Liver (tissue), 8 donors: ENCODE measurements at regions not wholly inside any gene's neighbourhood (a gene's known extent, or its start where the extent isn't known, plus 50 kb on each side); places are given as distances from the start of the nearest gene placed in this dataset.

ENCODE experiments used
- DNase-seq: peaks from one replicate; pipeline ENCODE4 v3.0.0-alpha.2; 2017; ENCODE audit warnings: low spot score
- H3K27ac ChIP-seq, 2 donors: one replicate each; pipeline ENCODE4 v1.7.0; 2013; ENCODE audit warnings: inconsistent platforms in 2 of 2, low read length in 2 of 2, control low read depth in 1 of 2, low read depth in 1 of 2, mild to moderate bottlenecking in 1 of 2
- H3K27me3 ChIP-seq, 4 donors: one replicate each; pipeline versions ENCODE4 v1.6.1 to v1.7.0; 2013; ENCODE audit warnings: low read length in 3 of 4, inconsistent platforms in 1 of 4, mild to moderate bottlenecking in 1 of 4, moderate library complexity in 1 of 4; ENCODE audit not compliant: control insufficient read depth in 4 of 4, insufficient read depth in 4 of 4
- H3K36me3 ChIP-seq, 4 donors: one replicate each; pipeline versions ENCODE4 v1.6.1 to v1.7.0; 2013; ENCODE audit warnings: low read length in 3 of 4, mild to moderate bottlenecking in 3 of 4, low read depth in 1 of 4, moderate library complexity in 1 of 4; ENCODE audit not compliant: control insufficient read depth in 4 of 4, insufficient read depth in 3 of 4
- H3K4me1 ChIP-seq, 4 donors: one replicate each; pipeline versions ENCODE4 v1.6.1 to v1.7.0; 2013; ENCODE audit warnings: low read length in 3 of 4, mild to moderate bottlenecking in 3 of 4, moderate library complexity in 1 of 4; ENCODE audit not compliant: control insufficient read depth in 4 of 4, insufficient read depth in 4 of 4
- H3K4me3 ChIP-seq, 3 donors: one replicate each; pipeline versions ENCODE4 v1.6.1 to v1.7.0; 2013; ENCODE audit warnings: low read length in 3 of 3, control low read depth in 1 of 3, low read depth in 1 of 3, mild to moderate bottlenecking in 1 of 3
- H3K9ac ChIP-seq, 2 donors: one replicate each; pipeline ENCODE4 v1.7.0; 2013; ENCODE audit warnings: low read length in 2 of 2, mild to moderate bottlenecking in 2 of 2, moderate library complexity in 2 of 2, control low read depth in 1 of 2, low read depth in 1 of 2
- H3K9me3 ChIP-seq, 4 donors: one replicate each; pipeline versions ENCODE4 v1.6.1 to v1.7.0; 2013; ENCODE audit warnings: low read length in 3 of 4; ENCODE audit not compliant: control insufficient read depth in 4 of 4
- CTCF ChIP-seq: fragments of 150-350 bp; IDR thresholded peaks from 2 replicates; pipeline ENCODE4 v1.5.1; 2017; ENCODE audit warnings: improper control_type of control experiment, low read depth, low read length; ENCODE audit not compliant: missing input control
- EGR1 ChIP-seq, 2 donors: IDR thresholded peaks; 2 replicates each; pipeline ENCODE4 v1.6.1; 2016 to 2018; ENCODE audit warnings: antibody characterized with exemption in 2 of 2, low read depth in 2 of 2
- FOXA1 ChIP-seq: IDR thresholded peaks from 2 replicates; pipeline ENCODE4 v1.6.1; 2016; ENCODE audit warnings: antibody characterized with exemption
- GABPA ChIP-seq, 2 donors: IDR thresholded peaks in 1 of 2; conservative IDR thresholded peaks in 1 of 2; 2 replicates each; pipeline ENCODE4 v1.6.1; 2016; ENCODE audit warnings: antibody characterized with exemption in 2 of 2, mild to moderate bottlenecking in 1 of 2, moderate library complexity in 1 of 2
- HNF4A ChIP-seq, 2 donors: conservative IDR thresholded peaks; 2 replicates each; pipeline ENCODE4 v1.6.1; 2016; ENCODE audit warnings: antibody characterized with exemption in 2 of 2, mild to moderate bottlenecking in 2 of 2
- HNF4G ChIP-seq: IDR thresholded peaks from 2 replicates; pipeline ENCODE4 v1.6.1; 2016; ENCODE audit warnings: antibody characterized with exemption
- MAX ChIP-seq: IDR thresholded peaks from 2 replicates; pipeline ENCODE4 v1.6.1; 2016; ENCODE audit warnings: antibody characterized with exemption
- NR2F2 ChIP-seq: IDR thresholded peaks from 2 replicates; pipeline ENCODE4 v1.6.1; 2016; ENCODE audit warnings: antibody characterized with exemption
- RAD21 ChIP-seq, 2 donors: IDR thresholded peaks; 2 replicates each; pipeline ENCODE4 v1.6.1; 2016; ENCODE audit warnings: antibody characterized with exemption in 2 of 2, mild to moderate bottlenecking in 2 of 2
- REST ChIP-seq: IDR thresholded peaks from 2 replicates; pipeline ENCODE4 v1.6.1; 2016; ENCODE audit warnings: antibody characterized with exemption, mild to moderate bottlenecking
- RXRA ChIP-seq, 2 donors: IDR thresholded peaks; 2 replicates each; pipeline ENCODE4 v1.6.1; 2017 to 2018; ENCODE audit warnings: antibody characterized with exemption in 2 of 2, mild to moderate bottlenecking in 1 of 2
- SP1 ChIP-seq: IDR thresholded peaks from 2 replicates; pipeline ENCODE4 v1.6.1; 2018; ENCODE audit warnings: antibody characterized with exemption, mild to moderate bottlenecking
- TAF1 ChIP-seq: conservative IDR thresholded peaks from 2 replicates; pipeline ENCODE4 v1.6.1; 2016; ENCODE audit warnings: antibody characterized with exemption, mild to moderate bottlenecking
- YY1 ChIP-seq: IDR thresholded peaks from 2 replicates; pipeline ENCODE4 v1.6.1; 2016; ENCODE audit warnings: antibody characterized with exemption, mild to moderate bottlenecking
- WGBS: extraction: QIAGEN DNeasy Blood & Tissue Kit; methylation state at CpG from one replicate; pipeline ENCODE4 v1.1.7; 2013; 5-methylcytosine and 5-hydroxymethylcytosine counted together
- donor health status: healthy.
- donor health status: healthy.
- donor health status: healthy.
- donor health status: healthy.
- donor health status: healthy.

GRCh38 chr13:109655206-109655600 is 131.2 kb downstream of the IRS2 start:
- Histone ChIP-seq H3K4me1 (peaks cover 0 to 1% (median 0%) of the 10 kb centered on the region in 4 donors), H3K36me3 (no peaks in the 10 kb centered on the region), H3K9ac (no peak overlapping the region), H3K9me3 (no peaks in the 10 kb centered on the region), H3K27ac (peak overlapping the region in 1 of 2 donors; percentile 5), H3K4me3 (no peak overlapping the region), H3K27me3 (no peaks in the 10 kb centered on the region)
- TF ChIP-seq REST = no peak
- no peak for TF ChIP-seq YY1
- TF ChIP-seq FOXA1 = no peak
- TF ChIP-seq EGR1 (IDR thresholded peaks at IDR 0.05; ENCODE audit: low read depth in 2 of 2) = no peak
- TF ChIP-seq MAX = no peak
- no peak for TF ChIP-seq GABPA (IDR thresholded peaks at IDR 0.05 in 1 of 2, conservative IDR thresholded peaks at IDR 0.05 in 1 of 2)
- no peak for TF ChIP-seq CTCF
- no peak for TF ChIP-seq NR2F2
- no peak for TF ChIP-seq HNF4G
- no peak for DNase-seq
- WGBS = 74% methylated on average over 1 of the region's 1 CpG

GRCh38 chr13:109654341-109655205 is 131.8 kb downstream of the IRS2 start:
- Histone ChIP-seq H3K4me3 (peak overlapping the region in 1 of 3 donors; percentile 19), H3K9ac (no peak overlapping the region), H3K27me3 (no peaks in the 10 kb centered on the region), H3K4me1 (peaks cover 1 to 3% (median 2%) of the 10 kb centered on the region in 4 donors), H3K9me3 (no peaks in the 10 kb centered on the region), H3K27ac (peak overlapping the region; percentile 5 to 31), H3K36me3 (no peaks in the 10 kb centered on the region)
- no peak for DNase-seq
- TF ChIP-seq HNF4A (conservative IDR thresholded peaks at IDR 0.05) (no peak), RXRA (IDR thresholded peaks at IDR 0.05) (no peak), REST (no peak), MAX (no peak), TAF1 (no peak), RAD21 (IDR thresholded peaks at IDR 0.05) (peak in 1 of 2 donors; percentile 13), SP1 (peak; percentile 18)
- WGBS = 74% methylated on average over 17 of the region's 17 CpGs
